ENCODE measurements at regions not wholly inside any gene's neighbourhood (a gene's known extent, or its start where the extent isn't known, plus 50 kb on each side); places are given as distances from the start of the nearest gene placed in this dataset.

DNA sequence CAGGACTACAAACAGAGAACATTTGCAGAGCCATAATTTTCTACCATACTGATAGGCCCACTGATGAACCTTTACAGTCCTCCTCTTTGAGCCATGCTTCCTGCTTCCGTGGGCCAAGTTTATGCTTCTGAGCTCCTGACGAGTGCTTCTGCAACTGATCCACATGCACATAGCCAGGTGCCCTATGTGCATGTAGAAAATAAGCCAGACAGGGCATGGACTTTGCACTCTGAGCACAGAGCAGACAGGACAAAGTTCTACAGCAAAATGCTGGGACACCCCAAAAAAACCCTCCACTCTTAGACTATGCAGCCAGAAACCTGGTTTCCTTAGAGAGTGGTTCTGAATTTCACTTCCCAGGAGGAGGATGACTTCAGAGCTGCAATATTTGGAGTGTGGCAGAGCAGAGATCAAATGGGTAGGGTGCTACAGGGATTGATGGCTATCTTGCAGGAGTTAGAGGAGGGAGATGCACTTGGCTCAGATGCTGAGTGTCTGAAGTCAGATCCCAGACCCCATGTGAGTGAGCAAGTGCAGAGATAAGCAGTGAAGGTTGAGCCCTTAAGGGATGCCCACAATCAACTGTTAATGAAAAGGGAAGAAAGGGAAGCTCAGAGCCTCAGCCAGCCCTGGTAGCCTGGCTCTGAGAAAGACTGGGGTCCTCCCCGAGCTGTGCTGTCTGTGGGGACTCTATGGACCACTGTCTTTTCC is 230.9 kb downstream of the DUSP10 start:
- H3K23ac ChIP-seq (ENCODE audit: low read depth, low read length, poor library complexity) = no peak overlapping the region
- H3K4ac ChIP-seq (ENCODE audit: low read length) = no peak overlapping the region
- H2BK12ac ChIP-seq (ENCODE audit: low read length) = no peak overlapping the region
- no peak overlapping the region for H4K91ac ChIP-seq (ENCODE audit: low read depth, low read length, poor library complexity)
- H3K9me3 ChIP-seq (replicated peaks in 1 of 2; ENCODE audit: control insufficient read depth in 2 of 2, insufficient read depth in 1 of 2, low read depth in 1 of 2, low read length in 2 of 2) = no peaks in the 10 kb centered on the region
- no peak overlapping the region for H2BK5ac ChIP-seq (ENCODE audit: low read length)
- no peak for DNase-seq (ENCODE audit: low spot score)
- H2BK120ac ChIP-seq (ENCODE audit: low read depth, low read length) = no peak overlapping the region
- H3K4me3 ChIP-seq (ENCODE audit: low read length in 2 of 2) = no peak overlapping the region
- H4K8ac ChIP-seq (ENCODE audit: low read depth, low read length) = no peak overlapping the region
- H3K4me1 ChIP-seq (ENCODE audit: control insufficient read depth in 2 of 2, insufficient read depth in 1 of 2, low read depth in 1 of 2, low read length in 2 of 2) = no peaks in the 10 kb centered on the region
- no CpG with 5 or more reads among the region's 3 CpGs for WGBS, 2 donors (ENCODE audit: extremely low coverage in 2 of 2, insufficient read length in 2 of 2, insufficient replicate concordance in 1 of 2)
- no peaks in the 10 kb centered on the region for H3K79me1 ChIP-seq (ENCODE audit: low read depth, low read length)
- H3K14ac ChIP-seq (ENCODE audit: low read length) = no peak overlapping the region
- no peaks in the 10 kb centered on the region for H3K36me3 ChIP-seq (replicated peaks in 1 of 2; ENCODE audit: control insufficient read depth in 2 of 2, insufficient read depth in 2 of 2, low read length in 2 of 2)
- H3K27me3 ChIP-seq (ENCODE audit: control insufficient read depth in 3 of 3, insufficient read depth in 3 of 3, low read depth in 1 of 3, low read length in 3 of 3) = no peaks in the 10 kb centered on the region
- H3K9ac ChIP-seq (ENCODE audit: low read depth, low read length, poor library complexity) = no peak overlapping the region
- no peak overlapping the region for H3K27ac ChIP-seq (replicated peaks; ENCODE audit: low read length)
- H3K18ac ChIP-seq (ENCODE audit: low read length) = no peak overlapping the region
- no peak overlapping the region for H2BK15ac ChIP-seq (ENCODE audit: low read length)
- H2AK5ac ChIP-seq (ENCODE audit: low read depth, low read length) = no peak overlapping the region
- H2AFZ ChIP-seq (ENCODE audit: low read length) = no peak overlapping the region
- H3K4me2 ChIP-seq (ENCODE audit: insufficient read depth, low read length, poor library complexity, severe bottlenecking) = no peak overlapping the region

DNA sequence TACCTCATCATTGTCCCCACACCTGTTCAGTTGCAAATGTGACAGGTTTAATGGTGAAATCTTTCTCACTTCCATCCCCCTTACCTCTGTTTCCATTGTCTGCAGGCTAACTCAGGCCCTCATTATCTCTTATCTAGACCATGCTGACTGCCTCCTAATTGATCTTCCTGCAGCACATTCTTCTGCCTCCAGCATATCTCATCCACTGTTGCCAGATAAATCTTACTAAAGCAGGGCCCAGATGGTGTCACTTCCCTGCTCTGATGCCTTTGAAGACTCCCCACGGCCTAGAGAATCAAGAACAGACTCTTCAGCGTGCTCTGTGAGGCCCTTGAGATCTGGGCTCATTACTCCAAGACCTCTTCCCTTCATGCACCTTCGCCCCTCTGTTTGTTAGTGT is 230.1 kb downstream of the DUSP10 start:
- H3K79me1 ChIP-seq (ENCODE audit: low read depth, low read length) = no peaks in the 10 kb centered on the region
- H4K8ac ChIP-seq (ENCODE audit: low read depth, low read length) = no peak overlapping the region
- no peak overlapping the region for H2BK15ac ChIP-seq (ENCODE audit: low read length)
- no peak overlapping the region for H3K14ac ChIP-seq (ENCODE audit: low read length)
- WGBS, 2 donors (ENCODE audit: extremely low coverage in 2 of 2, insufficient read length in 2 of 2, insufficient replicate concordance in 1 of 2) = no CpG with 5 or more reads among the region's 3 CpGs
- H2AK5ac ChIP-seq (ENCODE audit: low read depth, low read length) = no peak overlapping the region
- no peak overlapping the region for H3K4ac ChIP-seq (ENCODE audit: low read length)
- no peak overlapping the region for H3K27ac ChIP-seq (replicated peaks; ENCODE audit: low read length)
- no peak overlapping the region for H2BK120ac ChIP-seq (ENCODE audit: low read depth, low read length)
- H4K91ac ChIP-seq (ENCODE audit: low read depth, low read length, poor library complexity) = no peak overlapping the region
- H3K4me3 ChIP-seq (ENCODE audit: low read length in 2 of 2) = no peak overlapping the region
- H2BK5ac ChIP-seq (ENCODE audit: low read length) = no peak overlapping the region
- no peak for DNase-seq (ENCODE audit: low spot score)
- no peak overlapping the region for H3K4me2 ChIP-seq (ENCODE audit: insufficient read depth, low read length, poor library complexity, severe bottlenecking)
- no peak overlapping the region for H3K18ac ChIP-seq (ENCODE audit: low read length)
- H3K36me3 ChIP-seq (replicated peaks in 1 of 2; ENCODE audit: control insufficient read depth in 2 of 2, insufficient read depth in 2 of 2, low read length in 2 of 2) = no peaks in the 10 kb centered on the region
- no peaks in the 10 kb centered on the region for H3K4me1 ChIP-seq (ENCODE audit: control insufficient read depth in 2 of 2, insufficient read depth in 1 of 2, low read depth in 1 of 2, low read length in 2 of 2)
- no peak overlapping the region for H3K23ac ChIP-seq (ENCODE audit: low read depth, low read length, poor library complexity)
- no peak overlapping the region for H2AFZ ChIP-seq (ENCODE audit: low read length)
- H3K9me3 ChIP-seq (replicated peaks in 1 of 2; ENCODE audit: control insufficient read depth in 2 of 2, insufficient read depth in 1 of 2, low read depth in 1 of 2, low read length in 2 of 2) = no peaks in the 10 kb centered on the region
- no peak overlapping the region for H2BK12ac ChIP-seq (ENCODE audit: low read length)
- no peak overlapping the region for H3K9ac ChIP-seq (ENCODE audit: low read depth, low read length, poor library complexity)
- H3K27me3 ChIP-seq (ENCODE audit: control insufficient read depth in 3 of 3, insufficient read depth in 3 of 3, low read depth in 1 of 3, low read length in 3 of 3) = no peaks in the 10 kb centered on the region

GRCh38 chr1:221514806-221515205 is 227.1 kb downstream of the DUSP10 start:
- H3K23ac ChIP-seq (ENCODE audit: low read depth, low read length, poor library complexity) = no peak overlapping the region
- no peak for DNase-seq (ENCODE audit: low spot score)
- no peak overlapping the region for H4K91ac ChIP-seq (ENCODE audit: low read depth, low read length, poor library complexity)
- H2BK12ac ChIP-seq (ENCODE audit: low read length) = no peak overlapping the region
- no peaks in the 10 kb centered on the region for H3K27me3 ChIP-seq (ENCODE audit: control insufficient read depth in 3 of 3, insufficient read depth in 3 of 3, low read depth in 1 of 3, low read length in 3 of 3)
- H2AFZ ChIP-seq (ENCODE audit: low read length) = no peak overlapping the region
- peaks cover 0 to 2% of the 10 kb centered on the region in 2 donors for H3K9me3 ChIP-seq (replicated peaks in 1 of 2; ENCODE audit: control insufficient read depth in 2 of 2, insufficient read depth in 1 of 2, low read depth in 1 of 2, low read length in 2 of 2)
- no peak overlapping the region for H3K4me2 ChIP-seq (ENCODE audit: insufficient read depth, low read length, poor library complexity, severe bottlenecking)
- no peak overlapping the region for H3K27ac ChIP-seq (replicated peaks; ENCODE audit: low read length)
- H4K8ac ChIP-seq (ENCODE audit: low read depth, low read length) = no peak overlapping the region
- H3K14ac ChIP-seq (ENCODE audit: low read length) = no peak overlapping the region
- H3K4me3 ChIP-seq (ENCODE audit: low read length in 2 of 2) = no peak overlapping the region
- no peak overlapping the region for H2BK5ac ChIP-seq (ENCODE audit: low read length)
- no peaks in the 10 kb centered on the region for H3K4me1 ChIP-seq (ENCODE audit: control insufficient read depth in 2 of 2, insufficient read depth in 1 of 2, low read depth in 1 of 2, low read length in 2 of 2)
- H3K36me3 ChIP-seq (replicated peaks in 1 of 2; ENCODE audit: control insufficient read depth in 2 of 2, insufficient read depth in 2 of 2, low read length in 2 of 2) = no peaks in the 10 kb centered on the region
- H2AK5ac ChIP-seq (ENCODE audit: low read depth, low read length) = no peak overlapping the region
- H3K9ac ChIP-seq (ENCODE audit: low read depth, low read length, poor library complexity) = no peak overlapping the region
- no peak overlapping the region for H3K4ac ChIP-seq (ENCODE audit: low read length)
- H2BK15ac ChIP-seq (ENCODE audit: low read length) = no peak overlapping the region
- no peak overlapping the region for H3K18ac ChIP-seq (ENCODE audit: low read length)
- H2BK120ac ChIP-seq (ENCODE audit: low read depth, low read length) = no peak overlapping the region
- H3K79me1 ChIP-seq (ENCODE audit: low read depth, low read length) = no peaks in the 10 kb centered on the region

GRCh38 chr1:221515496-221515895 is 226.4 kb downstream of the DUSP10 start:
- DNase-seq (ENCODE audit: low spot score) = no peak
- Histone ChIP-seq H2BK15ac (ENCODE audit: low read length) (no peak overlapping the region), H3K4me1 (ENCODE audit: control insufficient read depth in 2 of 2, insufficient read depth in 1 of 2, low read depth in 1 of 2, low read length in 2 of 2) (no peaks in the 10 kb centered on the region), H3K27ac (replicated peaks; ENCODE audit: low read length) (no peak overlapping the region), H3K14ac (ENCODE audit: low read length) (no peak overlapping the region), H2BK12ac (ENCODE audit: low read length) (no peak overlapping the region), H2BK5ac (ENCODE audit: low read length) (no peak overlapping the region), H3K4ac (ENCODE audit: low read length) (no peak overlapping the region), H4K91ac (ENCODE audit: low read depth, low read length, poor library complexity) (no peak overlapping the region), H3K18ac (ENCODE audit: low read length) (no peak overlapping the region), H3K4me3 (ENCODE audit: low read length in 2 of 2) (no peak overlapping the region), H3K23ac (ENCODE audit: low read depth, low read length, poor library complexity) (no peak overlapping the region), H3K9ac (ENCODE audit: low read depth, low read length, poor library complexity) (no peak overlapping the region), H3K79me1 (ENCODE audit: low read depth, low read length) (no peaks in the 10 kb centered on the region), H3K27me3 (ENCODE audit: control insufficient read depth in 3 of 3, insufficient read depth in 3 of 3, low read depth in 1 of 3, low read length in 3 of 3) (no peaks in the 10 kb centered on the region), H4K8ac (ENCODE audit: low read depth, low read length) (no peak overlapping the region), H2AK5ac (ENCODE audit: low read depth, low read length) (no peak overlapping the region), H3K36me3 (replicated peaks in 1 of 2; ENCODE audit: control insufficient read depth in 2 of 2, insufficient read depth in 2 of 2, low read length in 2 of 2) (no peaks in the 10 kb centered on the region), H2AFZ (ENCODE audit: low read length) (no peak overlapping the region), H3K4me2 (ENCODE audit: insufficient read depth, low read length, poor library complexity, severe bottlenecking) (no peak overlapping the region), H3K9me3 (replicated peaks in 1 of 2; ENCODE audit: control insufficient read depth in 2 of 2, insufficient read depth in 1 of 2, low read depth in 1 of 2, low read length in 2 of 2) (peaks cover 0 to 2% of the 10 kb centered on the region in 2 donors), H2BK120ac (ENCODE audit: low read depth, low read length) (no peak overlapping the region)

Measured in neuronal stem cell (in vitro differentiated cells).